NCI-H2227 (cell line): ENCODE measurements at regions not wholly inside any gene's neighbourhood (a gene's known extent, or its start where the extent isn't known, plus 50 kb on each side); places are given as distances from the start of the nearest gene placed in this dataset.
A peak's percentile ranks its signal among the peaks of the same experiment; 100 is the strongest.

Experiments
- DNase-seq: peaks from one replicate; lab custom pipeline; 2025; ENCODE audit not compliant: unreplicated experiment; lab: John Stamatoyannopoulos, UW

- DNase-seq, result no peak
Observed at GRCh38 chr5:74243634-74244033, 396.9 kb downstream of the ENC1 start.

GRCh38 chr5:74242516-74242915 is 398.0 kb downstream of the ENC1 start:
- DNase-seq, result no peak

GRCh38 chr5:74241751-74242140 is 398.8 kb downstream of the ENC1 start:
- DNase-seq, result no peak

DNA sequence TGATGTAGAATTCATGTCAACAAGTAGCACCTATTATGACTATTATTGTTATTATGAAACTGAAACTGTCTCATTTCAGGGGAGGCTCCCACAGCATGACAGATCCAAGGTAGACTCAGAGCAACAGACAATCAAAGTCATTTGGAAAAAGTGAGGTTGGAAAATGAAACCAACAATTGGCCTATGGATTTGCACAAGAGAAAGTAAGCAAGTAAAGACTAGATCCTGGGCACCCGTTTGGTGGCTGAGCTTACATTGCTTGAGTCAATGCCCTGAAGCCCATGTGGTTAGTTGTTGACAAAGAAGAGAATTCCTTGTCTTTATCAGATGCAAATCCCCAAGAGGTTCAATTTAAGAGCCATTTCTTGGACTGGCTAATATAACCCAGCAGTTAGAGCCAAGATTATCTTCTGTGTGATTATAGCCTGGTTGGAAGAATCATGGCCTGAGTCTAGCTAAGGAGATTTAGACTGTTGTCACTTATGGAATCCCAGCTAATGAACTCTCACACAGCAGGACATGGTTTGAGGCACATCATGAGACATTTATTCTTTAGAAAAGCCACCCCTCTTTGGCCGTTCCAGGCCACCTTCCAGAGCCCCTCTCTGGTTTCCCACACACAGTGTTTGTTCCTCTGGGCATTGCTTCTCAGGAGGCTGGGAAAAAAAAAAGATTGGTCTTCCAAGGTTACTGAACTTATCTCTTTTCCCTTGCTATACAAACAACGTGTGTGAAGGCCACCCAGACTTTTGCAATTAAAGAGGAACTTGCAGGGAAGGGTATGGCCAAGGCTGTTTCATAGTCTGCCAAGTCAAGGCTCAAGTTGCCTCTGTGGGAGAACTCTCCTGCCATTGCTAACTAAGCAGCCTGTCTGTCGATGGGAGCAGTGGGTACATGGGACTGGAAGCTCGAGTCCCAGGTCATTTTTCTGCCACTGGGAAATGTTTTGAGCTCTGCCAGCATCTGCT is 399.5 kb downstream of the ENC1 start:
- no peak for DNase-seq

DNA sequence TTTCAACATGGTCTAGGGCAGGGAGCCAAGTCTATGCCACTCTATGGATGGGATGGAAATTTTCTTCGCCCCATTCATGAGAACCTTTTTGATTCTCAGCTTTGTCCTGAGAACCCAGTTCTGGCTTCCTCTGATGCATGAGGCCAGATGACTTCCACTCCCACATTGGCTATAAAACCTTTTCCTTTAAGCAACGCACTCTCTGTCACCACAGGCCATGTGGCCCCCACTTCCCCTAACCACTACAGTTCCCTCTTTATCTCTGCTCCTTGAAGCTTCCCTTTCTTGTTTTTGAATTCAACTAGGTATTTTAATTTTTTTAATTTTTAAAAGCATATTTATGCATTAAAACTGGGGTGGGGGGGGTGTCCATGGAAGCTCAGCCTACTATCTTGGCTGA is 401.3 kb downstream of the ENC1 start:
- DNase-seq, result no peak

GRCh38 chr5:74237571-74238145 is 402.9 kb downstream of the ENC1 start:
- no peak for DNase-seq

DNA sequence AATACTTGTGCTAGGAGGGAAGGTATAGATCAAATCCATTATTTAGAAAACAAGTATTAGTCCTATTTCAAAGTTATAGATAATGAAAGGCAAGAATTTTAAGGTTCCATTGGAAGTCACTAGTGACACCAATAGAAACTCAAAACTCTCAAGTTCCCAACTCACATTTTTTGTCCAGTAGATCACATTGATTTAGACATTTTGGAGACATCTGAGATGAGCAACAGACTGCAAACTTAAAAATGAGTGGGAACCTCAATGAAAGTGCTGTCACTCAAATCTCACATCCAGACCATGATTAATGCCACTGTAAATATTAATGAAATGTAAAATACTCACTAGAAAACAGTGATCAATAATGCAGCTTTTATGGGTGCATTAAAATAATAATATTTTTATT is 405.0 kb downstream of the ENC1 start:
- no peak for DNase-seq

DNA sequence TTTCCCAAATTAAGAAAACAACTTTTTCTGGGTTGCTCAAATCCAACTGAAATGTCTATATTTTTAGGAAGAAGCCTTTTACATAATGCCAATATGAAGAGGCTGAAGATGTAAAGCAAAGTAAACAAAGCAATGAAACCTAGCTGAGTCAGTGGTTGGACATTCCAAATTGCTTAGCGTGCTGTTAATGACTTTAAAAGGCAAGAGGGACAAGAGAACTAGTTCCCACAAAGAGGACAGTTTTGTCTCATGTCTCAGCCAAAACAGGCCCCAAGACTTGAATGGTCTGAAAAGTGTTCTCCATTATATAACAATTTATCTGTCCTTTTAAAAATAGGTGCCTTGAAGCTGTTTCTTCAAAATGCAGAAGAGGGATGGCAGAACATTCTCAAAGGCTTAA is 407.0 kb downstream of the ENC1 start:
- DNase-seq, result no peak

- DNase-seq, result no peak
Observed at GRCh38 chr5:74233091-74233490, 407.4 kb downstream of the ENC1 start.

DNA sequence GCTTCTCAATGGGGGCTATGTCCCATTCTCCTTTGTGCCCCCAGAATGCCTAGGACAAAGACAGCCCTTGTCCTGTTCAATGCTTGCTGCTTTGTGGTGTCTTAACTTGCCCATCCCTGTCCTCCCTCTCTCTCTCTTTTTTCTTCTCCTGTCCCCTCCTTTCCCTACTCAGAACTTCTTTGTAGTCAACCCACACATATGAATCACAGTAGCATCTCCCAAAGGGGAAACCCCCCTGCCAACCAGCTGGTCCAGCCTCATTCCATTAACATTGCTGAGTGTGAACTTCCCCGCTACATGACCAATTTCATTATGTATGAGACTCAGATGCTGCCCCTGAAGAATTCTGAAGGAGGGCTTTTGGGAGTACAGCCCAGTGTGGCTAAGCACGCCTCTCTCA is 408.3 kb downstream of the ENC1 start:
- DNase-seq, result no peak

DNA sequence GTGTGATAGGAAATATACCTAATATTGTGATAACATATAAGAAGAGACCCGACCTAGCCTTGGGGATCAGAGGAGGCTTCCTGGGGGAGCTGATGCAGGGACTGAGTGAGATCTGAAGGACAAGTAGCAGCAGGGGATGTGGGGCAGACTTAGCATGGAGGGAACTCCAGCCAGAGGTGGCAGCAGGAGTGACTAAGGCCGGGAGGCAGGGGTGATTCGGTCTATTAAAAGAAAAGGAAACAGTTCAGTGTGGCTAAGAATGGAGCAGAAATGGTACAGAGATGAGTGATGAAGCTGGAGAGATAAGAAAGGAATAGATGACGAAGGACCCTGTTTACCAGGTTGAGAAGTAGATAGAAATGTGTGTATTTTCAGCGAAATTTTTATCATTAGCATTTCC is 408.8 kb downstream of the ENC1 start:
- DNase-seq, result no peak

GRCh38 chr5:74226716-74227485 is 413.6 kb downstream of the ENC1 start:
- DNase-seq, result no peak

GRCh38 chr5:74225587-74225986 is 414.9 kb downstream of the ENC1 start:
- no peak for DNase-seq

GRCh38 chr5:74224331-74224730 is 416.2 kb downstream of the ENC1 start:
- DNase-seq, result no peak

DNA sequence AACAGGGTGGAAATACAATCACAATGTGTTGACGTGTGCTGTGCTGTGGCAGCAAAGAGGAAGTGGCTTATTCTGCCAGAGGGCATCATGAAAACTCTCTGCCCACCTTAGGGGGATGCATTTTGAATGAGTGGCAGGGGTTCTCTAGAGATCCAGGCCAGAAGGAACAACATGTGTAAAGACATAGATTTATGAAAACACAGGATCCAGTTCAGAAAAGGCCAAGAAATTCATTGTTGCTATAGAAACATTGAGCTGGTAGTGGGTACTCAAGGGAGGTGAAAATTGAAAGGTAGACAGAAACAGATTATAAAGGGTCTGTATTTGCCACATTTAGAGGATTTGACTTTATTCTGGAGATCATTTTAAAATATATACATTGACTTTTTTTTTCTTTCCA is 417.7 kb downstream of the ENC1 start:
- DNase-seq, result no peak

GRCh38 chr5:74221413-74221812 is 419.1 kb downstream of the ENC1 start:
- DNase-seq, result no peak

DNA sequence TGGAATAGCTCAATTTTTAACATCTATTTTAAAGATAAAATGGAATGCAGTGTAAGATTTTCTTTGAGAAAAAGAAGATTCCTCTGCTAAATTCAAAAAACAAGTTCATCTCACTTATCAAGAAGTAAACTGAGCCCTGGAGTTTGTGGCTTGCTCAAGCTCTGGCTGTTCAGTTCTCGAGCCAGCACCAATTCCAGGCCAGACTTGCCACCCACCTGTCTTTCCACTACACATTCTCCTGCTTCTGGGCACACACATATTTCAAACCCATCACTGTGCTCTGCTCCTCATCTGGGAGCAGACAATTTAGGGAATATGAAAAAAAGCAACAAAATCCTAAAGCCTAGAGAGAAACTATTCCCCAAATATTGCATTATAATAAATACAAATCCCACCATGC is 424.5 kb downstream of the ENC1 start:
- no peak for DNase-seq

GRCh38 chr5:74212336-74212735 is 428.2 kb downstream of the ENC1 start:
- no peak for DNase-seq

GRCh38 chr5:74209571-74209970 is 431.0 kb downstream of the ENC1 start:
- DNase-seq, result no peak

- peak; percentile 14 for DNase-seq
Observed at GRCh38 chr5:74206579-74207550, 433.7 kb downstream of the ENC1 start.
